ENCODE measurements at regions not wholly inside any gene's neighbourhood (a gene's known extent, or its start where the extent isn't known, plus 50 kb on each side); places are given as distances from the start of the nearest gene placed in this dataset.

DNA sequence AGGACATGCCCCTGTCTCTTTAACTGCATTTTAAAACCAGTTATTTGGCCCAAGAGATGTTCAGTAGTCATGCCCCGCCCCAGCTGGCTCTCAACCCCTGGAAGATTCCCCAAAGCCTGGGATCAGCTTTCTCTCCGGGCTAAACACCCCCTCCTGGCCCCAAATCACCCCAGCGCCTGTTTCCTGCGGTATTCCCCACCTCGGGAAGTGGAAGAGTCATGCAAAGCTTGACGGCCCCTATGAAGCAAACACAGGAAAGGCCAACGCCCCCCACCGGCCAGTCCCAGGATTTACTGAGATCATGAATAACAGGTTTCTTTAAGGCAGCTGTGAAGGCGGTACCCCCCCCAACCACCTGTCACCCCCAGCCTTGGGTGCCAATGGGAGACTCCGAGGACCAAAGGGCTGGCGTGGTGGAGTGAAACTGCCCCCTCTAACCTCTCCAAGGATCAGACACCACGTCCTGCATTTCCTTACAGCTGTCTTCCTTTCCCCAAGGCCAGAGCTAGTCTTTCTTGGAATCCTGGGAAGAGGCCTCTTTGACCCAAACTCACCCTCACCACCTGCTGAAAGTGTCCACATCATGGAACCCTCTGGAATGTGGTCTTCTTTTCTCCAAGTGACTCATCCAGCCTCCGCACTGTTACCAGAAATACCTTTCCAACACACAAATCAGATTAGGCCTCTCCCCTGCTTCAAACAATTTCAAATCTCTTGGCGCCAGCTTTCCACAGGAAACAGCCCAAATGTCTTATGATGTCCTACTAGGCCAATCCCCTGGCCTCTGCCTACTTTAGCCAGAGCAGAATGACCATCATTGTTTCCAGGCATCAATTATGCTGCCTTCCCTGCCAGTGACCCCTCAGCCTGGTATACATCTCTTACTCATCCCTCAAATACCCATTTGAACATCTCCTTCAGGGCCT is 301.5 kb downstream of the ZEB1 start:
- no peak for ATAC-seq (replicated peaks in 1 of 4)
- Mint-ChIP-seq H3K9me3 (peaks cover 0 to 14% (median 2%) of the 10 kb centered on the region in 3 donors), H3K4me1 (no peaks in the 10 kb centered on the region)

DNA sequence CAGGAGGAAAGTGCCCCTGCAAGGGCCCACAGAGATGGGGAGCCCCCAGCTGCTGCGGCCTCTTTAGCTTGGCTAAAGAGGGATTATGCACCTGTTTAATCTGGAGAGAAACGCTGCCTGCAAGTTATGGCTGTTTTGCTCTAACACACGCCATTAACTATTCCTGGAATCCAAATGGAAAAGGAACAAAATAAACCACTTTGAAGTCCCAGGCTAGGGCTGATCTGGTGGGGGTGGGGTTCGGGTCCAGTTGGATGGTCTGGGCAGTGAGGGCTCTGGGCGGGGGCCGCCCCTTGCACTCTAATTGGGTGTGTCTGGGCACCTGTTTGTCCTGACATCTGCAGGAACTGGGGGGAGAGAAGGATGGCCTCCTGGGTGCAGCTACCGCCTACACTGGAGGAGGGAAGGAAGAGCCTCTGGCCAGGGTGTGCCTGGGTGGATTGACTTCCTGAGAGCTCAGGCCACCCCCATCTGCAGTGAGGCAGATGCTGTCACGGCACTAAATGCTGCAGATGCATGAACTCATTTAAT is 300.6 kb downstream of the ZEB1 start:
- WGBS (ENCODE audit: insufficient coverage): 81% methylated on average over 5 of the region's 8 CpGs
- ChIA-PET POLR2A (no interaction called here), CTCF (no interaction called here)
- no peak overlapping the region for H3K27ac Mint-ChIP-seq
- Histone ChIP-seq H3K4me3 (ENCODE audit: control insufficient read depth in 1 of 2, extremely low read depth in 1 of 2, low read length in 1 of 2) (no peak overlapping the region), H3K27ac (ENCODE audit: low read length) (no peak overlapping the region), H3K4me1 (ENCODE audit: control insufficient read depth in 1 of 2, extremely low read depth in 1 of 2, insufficient read depth in 2 of 2, low read length in 2 of 2) (no peaks in the 10 kb centered on the region), H3K27me3 (replicated peaks in 1 of 2; ENCODE audit: control insufficient read depth in 2 of 2, extremely low read depth in 1 of 2, insufficient read depth in 2 of 2, low read length in 1 of 2) (peaks cover 0 to 19% of the 10 kb centered on the region in 2 experiments), H3K9me3 (peaks cover 3% of the 10 kb centered on the region), H3K36me3 (ENCODE audit: control insufficient read depth in 2 of 2, extremely low read depth in 1 of 2, insufficient read depth in 1 of 2, low read length in 1 of 2) (no peaks in the 10 kb centered on the region)
- H3K9me3 Mint-ChIP-seq: peaks cover 0 to 12% (median 0%) of the 10 kb centered on the region in 3 donors
- DNase-seq (no peak), ATAC-seq (replicated peaks in 1 of 4) (no peak)
- H3K4me1 Mint-ChIP-seq: no peaks in the 10 kb centered on the region
- H3K4me3 Mint-ChIP-seq: no peak overlapping the region
- peaks cover 6 to 10% of the 10 kb centered on the region in 2 donors for H3K27me3 Mint-ChIP-seq
- no peaks in the 10 kb centered on the region for H3K36me3 Mint-ChIP-seq

More for the DNA sequence above, 301.5 kb downstream of the ZEB1 start:
- Histone ChIP-seq H3K4me3 (ENCODE audit: control insufficient read depth in 1 of 2, extremely low read depth in 1 of 2, low read length in 1 of 2) (no peak overlapping the region), H3K36me3 (ENCODE audit: control insufficient read depth in 2 of 2, extremely low read depth in 1 of 2, insufficient read depth in 1 of 2, low read length in 1 of 2) (no peaks in the 10 kb centered on the region), H3K27ac (ENCODE audit: low read length) (no peak overlapping the region), H3K4me1 (ENCODE audit: control insufficient read depth in 1 of 2, extremely low read depth in 1 of 2, insufficient read depth in 2 of 2, low read length in 2 of 2) (no peaks in the 10 kb centered on the region), H3K9me3 (peaks cover 3% of the 10 kb centered on the region), H3K27me3 (replicated peaks in 1 of 2; ENCODE audit: control insufficient read depth in 2 of 2, extremely low read depth in 1 of 2, insufficient read depth in 2 of 2, low read length in 1 of 2) (peaks cover 0 to 19% of the 10 kb centered on the region in 2 experiments)
- no peak for DNase-seq
- 70% methylated on average over 11 of the region's 14 CpGs for WGBS (ENCODE audit: insufficient coverage)
- peaks cover 5 to 6% of the 10 kb centered on the region in 2 donors for H3K27me3 Mint-ChIP-seq
- POLR2A ChIA-PET: no interaction called here
- H3K4me3 Mint-ChIP-seq: no peak overlapping the region
- no peaks in the 10 kb centered on the region for H3K36me3 Mint-ChIP-seq
- CTCF ChIA-PET: no interaction called here
- H3K27ac Mint-ChIP-seq: no peak overlapping the region

DNA sequence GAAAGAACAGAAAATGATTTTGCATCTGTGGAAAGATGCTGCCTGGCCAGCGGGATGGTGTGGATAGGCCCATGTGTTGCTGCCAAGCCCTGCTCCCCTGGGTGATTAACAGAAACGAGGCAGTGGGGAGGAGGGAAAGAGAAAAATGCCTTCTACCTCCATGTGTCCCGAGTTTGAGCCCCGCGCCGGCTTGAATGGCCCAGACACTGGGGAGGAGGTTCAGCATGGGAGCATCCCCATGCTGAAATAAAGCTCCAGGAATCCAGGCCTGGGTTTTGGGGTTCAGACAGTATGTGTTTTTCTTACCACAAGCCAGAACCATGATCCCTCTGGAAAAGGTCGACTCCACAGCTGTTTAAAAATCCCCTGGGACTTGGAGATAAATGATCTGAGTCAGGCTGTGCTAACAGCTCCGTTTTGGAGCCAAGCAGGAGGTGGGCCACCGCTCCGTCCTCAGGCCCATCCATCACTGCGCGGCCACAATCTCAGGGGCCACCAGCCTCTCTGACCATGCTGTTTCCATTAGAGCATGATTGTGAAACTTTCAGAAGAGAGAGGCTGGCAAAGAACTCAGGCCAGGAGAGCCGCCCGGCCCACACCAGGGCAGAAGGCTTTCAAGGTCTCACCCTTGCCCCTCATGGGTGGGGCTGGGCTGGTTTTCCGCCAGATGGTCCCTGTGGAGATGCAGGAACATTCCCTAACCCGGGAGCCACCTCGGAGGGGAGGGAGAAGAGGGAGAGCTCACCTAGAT is 299.7 kb downstream of the ZEB1 start:
- Histone ChIP-seq H3K4me1 (ENCODE audit: control insufficient read depth in 1 of 2, extremely low read depth in 1 of 2, insufficient read depth in 2 of 2, low read length in 2 of 2) (no peaks in the 10 kb centered on the region), H3K36me3 (ENCODE audit: control insufficient read depth in 2 of 2, extremely low read depth in 1 of 2, insufficient read depth in 1 of 2, low read length in 1 of 2) (no peaks in the 10 kb centered on the region), H3K27me3 (replicated peaks in 1 of 2; ENCODE audit: control insufficient read depth in 2 of 2, extremely low read depth in 1 of 2, insufficient read depth in 2 of 2, low read length in 1 of 2) (peaks cover 0 to 19% of the 10 kb centered on the region in 2 experiments), H3K9me3 (no peaks in the 10 kb centered on the region), H3K4me3 (ENCODE audit: control insufficient read depth in 1 of 2, extremely low read depth in 1 of 2, low read length in 1 of 2) (no peak overlapping the region), H3K27ac (ENCODE audit: low read length) (no peak overlapping the region)
- Mint-ChIP-seq H3K4me1 (no peaks in the 10 kb centered on the region), H3K27me3 (peaks cover 7 to 13% of the 10 kb centered on the region in 2 donors), H3K27ac (no peak overlapping the region), H3K4me3 (no peak overlapping the region), H3K36me3 (no peaks in the 10 kb centered on the region), H3K9me3 (peaks cover 0 to 6% (median 0%) of the 10 kb centered on the region in 3 donors)
- WGBS (ENCODE audit: insufficient coverage): 88% methylated on average over 13 of the region's 17 CpGs
- no peak for DNase-seq
- ATAC-seq (replicated peaks in 1 of 4): no peak
- ChIA-PET CTCF (interaction anchor here in 1 of 2 donors (0.5 kb wide), 1 partner anchor 61 kb away, joined by 3 read pairs; no protein-coding TSS in a partner anchor), POLR2A (no interaction called here)

DNA sequence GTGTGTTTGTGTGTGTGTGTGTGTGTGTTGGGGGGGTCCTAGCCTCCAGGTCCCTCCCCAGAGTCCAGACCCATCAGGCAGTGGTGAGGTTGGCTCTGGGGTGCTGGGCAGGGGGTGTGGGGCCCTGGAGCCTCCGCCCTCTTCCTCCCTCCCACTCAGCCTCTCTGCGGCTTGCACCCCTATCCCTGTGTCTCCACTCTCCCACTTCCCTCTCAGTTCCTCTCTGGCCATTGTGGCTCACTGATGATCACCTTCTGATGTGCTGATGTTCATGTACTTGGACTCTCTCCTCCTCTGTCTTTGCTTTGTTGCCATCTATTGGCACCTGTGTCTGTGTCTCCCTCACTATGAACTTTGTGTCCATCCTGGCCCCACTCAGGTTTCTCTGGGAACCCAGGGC is 298.7 kb downstream of the ZEB1 start:
- H3K27ac ChIP-seq (ENCODE audit: low read length): no peak overlapping the region
- H3K4me3 ChIP-seq (ENCODE audit: control insufficient read depth in 1 of 2, extremely low read depth in 1 of 2, low read length in 1 of 2): no peak overlapping the region
- H3K27ac Mint-ChIP-seq: no peak overlapping the region
- ATAC-seq (replicated peaks in 1 of 4): peak in 1 of 4 experiments; percentile 27
- H3K4me1 ChIP-seq (ENCODE audit: control insufficient read depth in 1 of 2, extremely low read depth in 1 of 2, insufficient read depth in 2 of 2, low read length in 2 of 2): no peaks in the 10 kb centered on the region
- ChIA-PET CTCF (no interaction called here), POLR2A (no interaction called here)
- WGBS (ENCODE audit: insufficient coverage): 100% methylated on average over 1 of the region's 2 CpGs
- no peaks in the 10 kb centered on the region for H3K4me1 Mint-ChIP-seq
- H3K9me3 Mint-ChIP-seq: peaks cover 0 to 6% (median 0%) of the 10 kb centered on the region in 3 donors
- no peak for DNase-seq
- H3K27me3 Mint-ChIP-seq: peaks cover 14 to 18% of the 10 kb centered on the region in 2 donors
- no peaks in the 10 kb centered on the region for H3K9me3 ChIP-seq
- no peak overlapping the region for H3K4me3 Mint-ChIP-seq
- H3K36me3 Mint-ChIP-seq: no peaks in the 10 kb centered on the region
- no peaks in the 10 kb centered on the region for H3K36me3 ChIP-seq (ENCODE audit: control insufficient read depth in 2 of 2, extremely low read depth in 1 of 2, insufficient read depth in 1 of 2, low read length in 1 of 2)
- H3K27me3 ChIP-seq (replicated peaks in 1 of 2; ENCODE audit: control insufficient read depth in 2 of 2, extremely low read depth in 1 of 2, insufficient read depth in 2 of 2, low read length in 1 of 2): peaks cover 0 to 19% of the 10 kb centered on the region in 2 experiments

DNA sequence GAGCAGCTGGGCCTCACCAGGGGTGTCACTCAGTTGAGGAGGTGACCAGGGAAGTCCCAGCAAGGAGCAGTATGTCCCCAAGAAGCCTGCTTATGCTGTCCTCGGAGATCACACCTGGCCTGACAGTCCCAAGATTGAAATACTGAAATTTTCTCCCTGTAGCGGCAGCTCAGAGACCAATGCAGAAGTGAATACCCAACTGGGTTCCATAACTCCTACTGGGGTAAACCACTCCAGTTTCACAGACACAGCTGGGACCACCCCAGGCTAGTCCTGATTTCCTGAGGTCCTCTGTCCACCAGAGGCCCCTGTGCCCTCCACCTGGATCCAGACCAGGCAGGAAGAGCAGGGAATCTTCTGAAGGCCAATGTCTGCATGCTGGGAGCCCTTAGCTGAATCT is 298.1 kb downstream of the ZEB1 start:
- ATAC-seq (replicated peaks in 1 of 4): no peak
- H3K4me3 Mint-ChIP-seq: no peak overlapping the region
- no peak overlapping the region for H3K27ac Mint-ChIP-seq
- Histone ChIP-seq H3K4me3 (ENCODE audit: control insufficient read depth in 1 of 2, extremely low read depth in 1 of 2, low read length in 1 of 2) (no peak overlapping the region), H3K4me1 (ENCODE audit: control insufficient read depth in 1 of 2, extremely low read depth in 1 of 2, insufficient read depth in 2 of 2, low read length in 2 of 2) (no peaks in the 10 kb centered on the region), H3K27ac (ENCODE audit: low read length) (no peak overlapping the region), H3K36me3 (ENCODE audit: control insufficient read depth in 2 of 2, extremely low read depth in 1 of 2, insufficient read depth in 1 of 2, low read length in 1 of 2) (no peaks in the 10 kb centered on the region), H3K9me3 (no peaks in the 10 kb centered on the region), H3K27me3 (replicated peaks in 1 of 2; ENCODE audit: control insufficient read depth in 2 of 2, extremely low read depth in 1 of 2, insufficient read depth in 2 of 2, low read length in 1 of 2) (peaks cover 0 to 19% of the 10 kb centered on the region in 2 experiments)
- H3K36me3 Mint-ChIP-seq: no peaks in the 10 kb centered on the region
- no peaks in the 10 kb centered on the region for H3K4me1 Mint-ChIP-seq
- peaks cover 0 to 6% (median 0%) of the 10 kb centered on the region in 3 donors for H3K9me3 Mint-ChIP-seq
- H3K27me3 Mint-ChIP-seq: peaks cover 14 to 23% of the 10 kb centered on the region in 2 donors
- DNase-seq: no peak
- WGBS (ENCODE audit: insufficient coverage): 86% methylated on average over 2 of the region's 2 CpGs
- ChIA-PET CTCF (no interaction called here), POLR2A (no interaction called here)

GRCh38 chr10:31615129-31615528 is 296.1 kb downstream of the ZEB1 start:
- H3K27me3 ChIP-seq (replicated peaks in 1 of 2; ENCODE audit: control insufficient read depth in 2 of 2, extremely low read depth in 1 of 2, insufficient read depth in 2 of 2, low read length in 1 of 2): peaks cover 0 to 17% of the 10 kb centered on the region in 2 experiments
- no peaks in the 10 kb centered on the region for H3K9me3 ChIP-seq
- H3K4me3 Mint-ChIP-seq: no peak overlapping the region
- H3K4me1 Mint-ChIP-seq: no peaks in the 10 kb centered on the region
- POLR2A ChIA-PET: no interaction called here
- no peaks in the 10 kb centered on the region for H3K36me3 ChIP-seq (ENCODE audit: control insufficient read depth in 2 of 2, extremely low read depth in 1 of 2, insufficient read depth in 1 of 2, low read length in 1 of 2)
- CTCF ChIA-PET: no interaction called here
- H3K27me3 Mint-ChIP-seq: peaks cover 21 to 34% of the 10 kb centered on the region in 2 donors
- H3K9me3 Mint-ChIP-seq: peaks cover 0 to 6% (median 0%) of the 10 kb centered on the region in 3 donors
- H3K27ac ChIP-seq (ENCODE audit: low read length): no peak overlapping the region
- H3K36me3 Mint-ChIP-seq: no peaks in the 10 kb centered on the region
- H3K4me1 ChIP-seq (ENCODE audit: control insufficient read depth in 1 of 2, extremely low read depth in 1 of 2, insufficient read depth in 2 of 2, low read length in 2 of 2): no peaks in the 10 kb centered on the region
- DNase-seq (no peak), ATAC-seq (replicated peaks in 1 of 4) (no peak)
- no peak overlapping the region for H3K4me3 ChIP-seq (ENCODE audit: control insufficient read depth in 1 of 2, extremely low read depth in 1 of 2, low read length in 1 of 2)
- H3K27ac Mint-ChIP-seq: no peak overlapping the region
